SW480 (cell line): ENCODE measurements at regions not wholly inside any gene's neighbourhood (a gene's known extent, or its start where the extent isn't known, plus 50 kb on each side); places are given as distances from the start of the nearest gene placed in this dataset.
"Not testable (repeated sequence)": the region's sequence is repeated elsewhere in the genome, so short reads cannot be mapped to it uniquely, and the experiment has no call there.

Experiments
- DNase-seq: peaks from one replicate; pipeline ENCODE4 v3.0.0-alpha.2; 2016; ENCODE audit warnings: low spot score

DNA sequence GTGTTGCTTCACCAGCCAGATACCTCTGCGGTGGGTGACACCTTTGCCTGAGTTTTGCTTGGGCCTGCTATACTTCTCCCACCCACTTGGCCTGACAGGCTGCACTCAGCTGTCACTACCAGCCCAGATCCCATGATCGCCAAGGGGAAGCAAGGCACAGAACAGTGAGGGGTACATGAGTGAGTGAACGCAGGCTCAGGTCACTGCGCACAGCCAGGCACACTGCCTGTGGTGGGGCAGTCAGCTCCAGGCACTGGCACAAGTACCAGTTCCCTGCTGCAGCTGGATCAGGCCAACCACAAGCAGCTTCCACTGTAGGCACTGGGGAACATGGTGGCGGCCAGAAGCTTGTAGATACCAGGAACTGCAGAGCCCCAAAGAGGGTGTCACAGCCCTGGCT is 441.9 kb upstream of the GRM3 start:
- no peak for DNase-seq

DNA sequence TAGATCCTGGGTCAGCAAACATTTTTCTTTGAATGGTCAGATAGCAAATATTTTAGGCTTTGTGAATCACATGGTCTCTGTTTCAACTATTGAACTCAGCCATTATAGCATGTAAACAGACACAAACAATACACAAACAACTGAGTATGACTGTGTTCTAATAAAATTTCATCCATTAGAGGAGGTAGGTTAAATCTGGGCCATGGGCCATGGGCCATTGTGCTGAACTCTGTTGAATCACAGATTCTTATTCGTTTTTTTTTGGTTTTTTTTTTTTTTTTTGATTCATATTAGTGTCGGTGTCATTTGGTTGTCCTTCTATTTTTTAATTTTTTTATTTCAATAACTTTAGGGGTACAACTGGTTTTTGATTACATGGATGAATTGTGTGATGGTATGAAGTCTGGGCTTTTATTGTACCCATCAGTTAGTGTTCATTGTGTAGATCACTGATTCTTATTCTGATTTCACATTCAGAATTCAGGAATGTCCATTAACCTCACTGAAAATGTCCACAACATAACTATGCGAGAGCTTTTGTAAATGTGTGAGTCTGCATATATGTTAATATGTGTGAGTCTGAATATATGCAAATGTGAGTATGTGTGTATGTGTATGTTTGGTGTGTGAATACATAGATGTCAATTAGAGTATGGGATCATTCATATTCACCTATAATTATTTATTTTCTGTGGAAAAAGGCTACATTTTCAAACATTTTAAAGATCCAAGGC is 443.7 kb upstream of the GRM3 start:
- no peak for DNase-seq

DNA sequence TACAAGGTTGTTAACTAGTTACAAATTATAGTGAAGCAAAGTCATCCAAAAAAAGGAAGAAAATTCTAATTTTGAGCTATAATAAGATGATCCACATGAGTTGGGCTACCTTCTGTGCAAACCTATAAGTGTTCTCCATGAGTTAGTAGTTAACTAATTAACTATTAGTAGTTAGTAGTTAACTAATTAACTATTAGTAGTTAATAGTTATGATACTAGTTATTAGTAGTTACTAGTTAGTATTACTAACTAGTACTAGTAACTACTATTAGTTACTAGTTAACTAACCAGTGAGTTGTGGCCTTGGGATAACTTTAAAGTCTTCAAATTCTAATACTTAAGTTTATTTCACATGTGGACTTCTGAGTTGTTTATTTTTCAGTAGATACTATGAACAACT is 453.4 kb upstream of the GRM3 start:
- no peak for DNase-seq

DNA sequence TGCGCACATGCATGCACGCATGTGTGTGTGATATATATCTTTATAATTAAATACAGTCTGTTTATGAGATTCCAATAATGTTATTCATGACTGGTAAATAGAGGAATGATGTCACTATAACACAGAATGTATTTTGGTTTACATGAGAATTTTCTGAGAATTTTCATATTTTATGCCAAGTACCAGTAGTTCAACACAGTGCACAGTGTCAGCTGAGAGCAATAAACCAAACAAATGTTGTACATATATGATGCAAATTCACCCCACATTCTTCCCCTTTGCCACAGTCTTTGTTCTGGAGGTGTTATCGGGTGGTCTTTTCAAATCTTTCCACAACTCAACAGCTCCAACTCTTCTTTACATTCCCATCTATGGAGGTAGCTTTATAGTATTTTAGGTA is 462.2 kb upstream of the GRM3 start:
- no peak for DNase-seq

DNA sequence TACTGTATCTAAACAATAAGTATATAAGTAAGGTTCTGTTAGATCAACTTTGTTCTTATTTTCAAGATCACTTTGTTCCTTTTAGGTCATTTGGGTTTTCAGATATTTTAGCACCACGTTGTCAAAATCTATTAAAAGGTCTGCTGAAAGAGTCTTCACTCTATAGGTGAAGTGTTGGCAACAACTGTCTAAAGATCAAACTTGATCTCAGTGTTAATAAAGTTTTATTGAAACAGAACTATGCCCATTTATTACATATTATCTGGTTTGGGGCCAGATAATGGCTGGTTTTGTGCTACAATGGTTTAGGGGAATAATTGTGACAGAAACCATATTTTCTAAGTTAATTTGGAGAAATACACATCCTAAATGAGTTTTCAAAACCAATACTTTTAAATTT is 478.9 kb upstream of the GRM3 start:
- no peak for DNase-seq

DNA sequence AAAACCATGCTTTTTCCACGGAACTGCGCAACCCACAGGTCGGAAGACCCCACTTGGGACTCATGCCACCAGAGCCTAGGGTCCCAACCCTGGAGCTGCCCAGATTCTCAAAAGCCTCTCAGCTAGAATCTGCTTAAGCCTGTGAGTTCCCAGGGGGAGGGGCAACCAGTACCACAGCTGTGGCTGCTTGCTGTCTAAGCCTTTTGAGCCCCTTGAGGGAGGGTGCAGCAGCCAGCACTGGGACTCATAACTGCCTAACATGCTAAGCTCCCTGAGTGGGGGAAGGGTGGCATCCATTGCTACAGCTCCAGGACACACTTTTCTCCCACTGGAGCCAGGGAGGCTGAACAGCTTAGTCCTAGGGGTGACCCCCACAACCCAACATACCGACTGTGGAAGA is 485.6 kb upstream of the GRM3 start:
- no peak for DNase-seq

DNA sequence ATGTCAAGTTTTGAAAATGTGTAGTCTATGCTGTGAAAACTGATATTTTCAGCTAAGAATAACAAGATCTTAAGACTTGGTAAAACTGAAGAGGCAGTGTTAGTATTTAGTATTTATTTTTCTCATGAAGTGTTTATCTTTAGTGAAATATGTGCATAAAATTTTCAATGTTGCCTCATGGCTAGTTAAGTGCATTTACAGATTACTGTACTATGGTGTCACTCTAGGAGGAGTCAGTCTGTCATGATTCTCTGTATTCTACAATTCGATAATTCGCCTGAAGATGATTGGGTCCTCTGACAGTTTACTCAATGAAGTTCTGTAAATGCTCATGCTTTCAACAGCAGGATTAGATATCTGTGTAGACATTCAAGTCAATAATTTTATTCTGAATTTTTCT is 488.1 kb upstream of the GRM3 start:
- DNase-seq, result no peak

DNA sequence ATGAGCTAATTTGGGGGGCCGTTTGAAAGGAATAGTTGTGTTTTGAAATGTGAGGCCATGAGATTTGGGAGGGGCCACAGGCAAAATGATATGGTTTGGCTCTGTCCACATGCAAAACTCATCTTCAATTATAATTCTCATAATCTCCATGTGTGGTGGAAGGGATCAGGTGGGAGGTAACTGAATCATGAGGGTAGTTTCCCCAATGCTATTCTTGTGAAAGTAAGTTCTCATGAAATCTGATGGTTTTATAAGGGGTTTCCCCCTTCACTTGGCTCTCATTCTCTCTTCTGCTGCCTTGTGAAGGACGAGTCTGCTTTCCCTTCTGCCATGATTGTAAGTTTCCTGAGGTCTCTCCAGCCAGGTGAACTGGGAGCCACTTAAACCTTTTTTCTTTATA is 490.8 kb upstream of the GRM3 start:
- DNase-seq, result no peak

DNA sequence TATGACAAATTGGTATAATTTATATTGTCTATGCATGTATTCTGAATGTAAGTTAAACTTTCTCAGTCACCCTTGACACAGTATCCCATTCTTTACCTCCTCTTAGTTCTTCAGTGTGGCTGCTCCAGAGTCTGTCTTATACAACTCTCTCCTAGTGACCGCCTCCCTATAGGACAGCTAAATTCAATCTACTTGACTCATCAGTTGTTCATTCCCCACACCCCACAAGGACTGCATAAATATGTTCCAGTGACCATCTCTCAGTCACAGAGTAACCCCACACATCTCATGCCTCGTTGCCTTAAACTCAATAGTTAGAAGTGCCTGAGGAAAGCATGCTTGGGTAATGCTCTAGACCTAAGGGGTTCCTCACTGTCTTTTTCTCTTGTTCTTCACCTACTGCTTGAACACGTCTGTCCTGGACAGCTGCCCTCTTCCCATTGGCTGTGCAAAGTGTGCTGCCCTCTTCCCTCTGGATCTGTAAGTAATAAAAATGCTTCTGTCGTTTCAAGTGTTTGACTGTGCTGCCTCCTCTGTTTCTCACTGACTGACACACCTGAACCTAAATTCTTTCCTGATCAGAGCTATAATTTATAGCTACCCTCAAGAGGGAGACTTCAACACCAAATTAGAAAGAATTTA is 494.6 kb upstream of the GRM3 start:
- DNase-seq, result peak; percentile 13

DNA sequence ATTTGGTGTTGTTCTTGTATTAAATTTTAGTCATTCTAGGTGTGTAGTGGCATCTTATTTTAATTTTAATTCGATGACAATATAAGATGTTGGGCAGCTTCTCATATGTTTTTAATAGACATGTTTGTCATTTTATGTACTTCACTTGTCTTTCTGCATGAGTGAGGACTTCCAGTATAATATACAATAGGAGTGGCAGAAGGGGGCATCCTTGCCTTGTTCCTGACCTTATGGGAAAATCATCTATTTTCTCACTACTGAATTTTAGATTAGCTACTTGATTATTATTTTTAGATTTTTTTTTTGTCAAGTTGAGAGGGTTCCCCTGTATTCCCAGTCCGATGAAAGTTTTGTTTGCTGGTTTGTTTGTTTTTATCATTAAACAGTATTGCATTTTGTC is 495.2 kb upstream of the GRM3 start:
- DNase-seq, result no peak

DNA sequence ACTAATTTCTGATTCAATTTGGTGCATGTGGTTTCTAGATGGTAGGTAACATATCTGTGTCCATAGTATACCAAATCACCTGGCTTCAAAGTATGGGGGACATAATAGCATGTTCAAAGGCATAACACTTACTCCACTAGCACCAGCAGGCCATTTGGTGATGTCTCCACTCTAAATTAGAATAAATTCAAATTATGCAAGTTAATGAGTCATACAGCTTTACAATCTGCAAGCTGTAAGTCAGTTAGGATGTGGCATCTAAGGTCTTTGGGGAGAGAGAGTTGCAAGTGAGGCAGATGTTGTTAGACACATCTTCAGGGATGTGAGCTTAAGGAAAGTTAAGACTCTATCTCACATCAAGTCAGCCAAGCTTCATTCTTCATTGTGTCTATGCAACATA is 506.4 kb upstream of the GRM3 start:
- DNase-seq, result no peak

DNA sequence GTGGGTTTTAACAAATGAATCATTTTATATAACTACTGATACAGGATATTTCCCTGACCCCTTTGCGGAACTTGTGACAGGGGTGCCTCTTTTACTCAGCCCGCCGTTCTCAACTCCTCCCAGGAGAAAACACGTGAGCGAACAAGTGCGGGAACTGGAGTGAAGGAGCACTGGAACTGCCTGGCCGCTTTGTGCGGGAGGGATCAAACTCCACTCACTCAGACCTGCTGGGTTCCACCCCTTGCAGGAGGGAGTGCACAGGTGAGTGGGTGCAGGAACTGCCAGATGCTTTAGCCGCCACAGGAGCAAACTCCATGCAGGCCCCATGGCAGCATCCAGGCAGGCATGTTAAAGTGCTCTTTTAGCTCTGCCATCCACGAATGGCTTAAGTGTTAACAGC is 513.4 kb upstream of the GRM3 start:
- no peak for DNase-seq

DNA sequence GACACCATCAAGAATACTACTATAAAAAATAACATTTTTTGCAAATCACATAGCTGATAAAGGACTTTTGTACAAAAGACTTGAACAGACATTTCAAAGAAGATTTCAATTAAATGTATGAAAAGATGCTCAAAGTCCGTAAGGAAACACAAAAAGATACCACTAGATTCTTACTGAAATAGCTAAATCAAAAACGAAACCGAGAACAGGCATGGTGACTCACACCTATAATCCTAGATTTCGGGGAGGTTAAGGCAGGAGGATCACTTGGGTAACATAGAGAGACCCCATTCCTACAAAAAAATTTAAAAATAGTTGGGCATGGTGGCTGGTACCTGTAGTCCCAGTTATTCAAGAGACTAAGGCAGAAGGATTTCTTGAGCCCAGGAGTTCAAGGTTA is 520.2 kb upstream of the GRM3 start:
- no peak for DNase-seq

DNA sequence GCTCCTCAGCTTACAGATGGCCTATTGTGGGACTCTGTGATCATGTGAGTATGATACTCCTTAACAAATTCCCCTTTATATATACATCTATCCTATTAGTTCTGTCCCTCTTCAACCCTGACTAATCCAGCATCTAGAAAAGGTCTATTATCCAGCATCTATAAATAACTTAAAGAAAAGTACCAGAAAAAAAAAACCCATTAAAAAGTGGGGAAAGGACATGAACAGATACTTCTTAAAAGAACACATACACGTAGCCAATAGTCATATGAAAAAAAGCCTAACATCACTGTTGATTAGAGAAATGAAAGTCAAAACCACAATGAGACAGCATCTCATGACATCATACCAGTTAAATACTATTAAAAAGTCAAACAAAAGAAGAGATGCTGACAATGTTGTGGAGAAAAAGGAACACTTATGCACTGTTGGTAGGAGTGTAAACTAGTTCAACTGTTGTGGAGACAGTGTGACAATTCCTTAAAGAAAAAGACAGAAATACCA is 549.5 kb upstream of the GRM3 start:
- DNase-seq, result no peak

DNA sequence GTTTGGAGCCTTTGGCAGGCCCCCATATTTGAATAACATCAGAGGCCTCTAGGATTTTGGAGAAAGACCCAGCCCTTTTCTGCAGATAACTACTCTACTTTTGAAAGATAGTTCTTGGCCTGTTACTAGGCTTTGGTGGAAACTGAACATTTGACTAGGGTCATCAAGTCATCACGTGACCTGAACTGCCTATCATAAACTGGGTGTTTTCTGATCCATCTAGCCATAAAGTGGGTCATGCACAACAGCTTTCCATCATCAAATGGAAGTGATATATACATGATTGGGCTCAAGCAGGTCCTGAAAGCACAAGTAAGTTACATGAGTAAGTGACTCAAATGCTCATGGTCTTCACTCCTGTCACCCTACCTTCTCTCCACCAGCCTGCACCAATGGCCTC is 552.3 kb upstream of the GRM3 start:
- DNase-seq, result no peak

DNA sequence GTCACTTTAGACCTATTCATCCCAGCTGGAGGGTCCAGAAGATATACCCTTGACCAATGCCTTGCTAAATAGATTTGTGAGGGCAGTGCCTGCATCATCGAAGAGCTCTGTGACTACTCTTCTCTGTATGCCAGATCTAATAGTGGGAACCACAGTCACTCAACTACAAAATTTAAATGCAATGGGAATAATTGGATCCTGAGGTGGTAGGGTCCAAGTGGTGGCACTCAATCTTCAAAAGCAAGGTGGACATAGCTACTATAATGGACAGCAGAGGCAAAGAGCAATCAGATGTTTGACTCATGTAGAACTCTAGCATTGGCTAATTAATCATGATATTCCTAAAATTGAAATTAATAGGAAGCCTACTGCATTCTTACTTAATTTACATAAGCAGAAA is 554.3 kb upstream of the GRM3 start:
- no peak for DNase-seq

DNA sequence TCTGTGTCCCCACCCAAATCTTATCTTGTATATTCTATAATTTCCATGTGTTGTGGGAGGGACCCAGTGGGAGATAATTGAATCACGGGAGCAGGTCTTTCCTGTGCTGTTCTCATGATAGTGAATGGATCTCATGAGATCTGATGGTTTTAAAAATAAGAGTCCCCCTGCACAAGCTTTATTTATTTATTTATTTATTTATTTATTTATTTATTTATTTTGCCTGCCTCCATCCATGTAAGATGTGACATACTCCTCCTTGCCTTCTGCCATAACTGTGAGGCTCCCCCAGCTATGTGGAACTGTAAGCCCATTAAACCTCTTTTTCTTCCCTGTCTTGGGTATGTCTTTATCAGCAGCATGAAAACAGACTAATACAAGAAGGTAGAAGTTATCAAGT is 579.1 kb upstream of the GRM3 start:
- not testable (repeated sequence) for DNase-seq

DNA sequence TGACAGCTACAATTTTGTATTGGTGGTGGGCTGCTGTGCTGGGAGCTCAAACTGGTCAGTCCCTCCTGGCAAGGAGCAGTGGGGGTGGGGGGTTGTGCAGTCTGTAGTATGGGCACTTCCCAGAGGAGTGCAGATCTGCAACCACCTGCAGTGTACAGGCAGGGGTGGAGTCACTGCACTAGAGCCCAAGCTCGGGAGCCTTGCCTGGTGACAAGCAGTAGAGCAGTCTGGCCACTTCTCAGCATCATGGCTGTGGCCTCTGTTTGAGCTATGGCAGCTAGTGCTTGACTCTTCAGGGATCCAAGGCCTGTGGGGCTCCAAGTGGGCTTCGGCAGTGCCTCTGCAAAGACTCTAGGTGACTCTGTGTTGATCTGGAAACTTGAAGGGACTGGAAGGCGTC is 585.1 kb upstream of the GRM3 start:
- no peak for DNase-seq

DNA sequence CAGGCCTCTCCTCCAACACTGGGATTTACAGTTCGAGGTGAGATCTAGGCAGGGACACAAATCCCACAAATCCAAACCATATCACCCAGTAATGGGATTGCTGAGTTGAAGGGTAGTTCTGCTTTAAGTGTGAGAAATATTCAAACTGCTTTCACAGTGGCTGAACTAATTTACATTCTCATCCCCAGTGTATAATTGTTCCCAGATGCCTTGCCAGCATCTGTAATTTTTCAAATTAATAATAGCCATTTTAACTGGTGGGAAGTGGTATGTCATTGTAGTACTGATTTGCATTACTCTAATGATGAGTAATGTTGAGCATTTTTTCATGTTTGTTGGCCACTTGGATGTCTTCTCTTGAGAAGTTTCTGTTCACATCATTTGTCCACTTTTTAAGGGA is 592.8 kb upstream of the GRM3 start:
- no peak for DNase-seq

DNA sequence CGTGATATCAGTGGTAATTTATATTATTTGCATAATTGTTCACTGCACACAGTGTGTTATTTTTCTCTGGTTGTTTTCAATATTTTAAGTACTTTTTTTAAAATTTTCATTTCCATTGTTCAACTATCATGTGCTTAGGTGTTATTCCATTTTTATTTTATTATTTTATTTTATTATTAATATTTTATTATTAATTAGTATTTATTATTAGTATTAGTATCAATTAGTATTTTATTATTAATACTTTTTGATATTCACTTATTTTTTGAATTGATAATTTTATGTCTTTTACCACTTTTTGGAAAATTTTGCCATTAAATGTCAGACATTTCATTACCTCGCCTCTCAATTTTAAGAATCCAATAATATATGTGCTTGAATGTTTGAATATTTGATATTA is 593.8 kb upstream of the GRM3 start:
- DNase-seq, result no peak

DNA sequence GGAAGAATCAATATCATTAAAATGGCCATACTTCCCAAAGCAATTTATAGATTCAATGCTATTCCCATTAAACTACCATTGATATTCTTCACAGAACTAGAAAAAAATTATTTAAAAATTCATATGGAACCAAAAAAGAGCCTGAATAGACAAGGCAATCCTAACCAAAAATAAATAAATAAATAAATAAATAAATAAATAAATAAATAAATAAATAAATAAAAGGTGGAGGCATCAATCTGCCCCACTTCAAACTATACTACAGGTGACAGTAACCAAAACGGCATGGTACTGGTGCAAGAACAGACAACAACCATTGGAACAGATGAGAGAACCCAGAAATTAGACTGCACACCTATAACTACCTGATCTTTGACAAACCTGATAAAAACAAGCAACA is 598.5 kb upstream of the GRM3 start:
- not testable (repeated sequence) for DNase-seq

DNA sequence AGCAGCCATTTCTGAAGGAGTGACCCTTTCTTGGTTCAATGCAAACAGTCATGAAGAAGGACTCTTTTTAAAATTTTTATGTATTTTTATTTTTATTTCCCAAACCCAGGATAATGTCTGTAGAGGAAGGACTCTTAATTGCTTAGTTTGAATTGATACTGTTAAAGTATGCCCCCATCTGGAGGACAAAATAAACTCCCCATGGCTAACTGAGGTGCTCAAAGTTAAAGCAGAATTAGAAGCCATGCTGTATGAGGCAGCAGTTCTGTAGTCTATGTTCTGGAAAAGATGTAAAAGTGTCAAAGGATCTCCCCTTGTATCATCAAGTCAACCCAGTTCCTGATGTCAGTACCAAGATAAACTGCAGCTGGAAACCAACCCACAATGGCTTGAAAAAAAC is 617.9 kb upstream of the GRM3 start:
- DNase-seq, result no peak

DNA sequence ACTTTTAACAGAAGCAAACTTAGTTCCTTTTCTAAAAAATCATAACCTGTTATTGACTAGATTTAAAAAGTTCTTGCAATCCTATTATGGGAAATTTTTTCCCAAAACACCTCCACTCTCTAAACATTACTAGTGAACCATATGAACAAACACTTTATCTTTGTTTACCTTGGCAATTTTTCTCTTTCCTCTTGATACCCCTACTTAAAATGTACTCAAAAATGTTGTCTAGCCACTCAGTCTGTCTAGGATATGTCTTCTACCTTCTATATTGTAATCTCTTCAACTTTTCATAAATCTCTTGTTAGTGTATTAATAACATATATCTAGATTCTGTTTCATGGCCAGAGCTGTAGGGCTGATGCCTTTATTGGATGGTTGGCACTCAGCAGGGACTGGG is 630.0 kb upstream of the GRM3 start:
- no peak for DNase-seq

DNA sequence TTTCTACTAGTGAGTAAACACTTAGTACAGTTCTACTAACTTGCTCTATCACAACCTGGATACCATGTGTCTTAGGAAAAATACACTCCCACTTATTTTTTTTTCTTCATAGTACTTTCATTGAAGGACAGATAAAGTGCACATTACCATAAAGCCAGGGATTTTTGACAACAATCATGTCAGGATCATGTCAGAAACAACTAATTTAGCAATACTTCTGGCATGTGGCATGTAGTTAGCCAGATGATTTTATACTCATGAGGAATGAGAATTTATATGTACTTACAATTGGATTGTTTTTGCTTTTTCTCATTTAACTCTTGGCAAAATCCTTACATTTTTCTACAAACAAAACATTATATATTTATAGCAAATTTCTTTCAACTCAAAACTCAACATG is 630.7 kb upstream of the GRM3 start:
- DNase-seq, result no peak
